ENCODE measurements at regions not wholly inside any gene's neighbourhood (a gene's known extent, or its start where the extent isn't known, plus 50 kb on each side); places are given as distances from the start of the nearest gene placed in this dataset.

DNA sequence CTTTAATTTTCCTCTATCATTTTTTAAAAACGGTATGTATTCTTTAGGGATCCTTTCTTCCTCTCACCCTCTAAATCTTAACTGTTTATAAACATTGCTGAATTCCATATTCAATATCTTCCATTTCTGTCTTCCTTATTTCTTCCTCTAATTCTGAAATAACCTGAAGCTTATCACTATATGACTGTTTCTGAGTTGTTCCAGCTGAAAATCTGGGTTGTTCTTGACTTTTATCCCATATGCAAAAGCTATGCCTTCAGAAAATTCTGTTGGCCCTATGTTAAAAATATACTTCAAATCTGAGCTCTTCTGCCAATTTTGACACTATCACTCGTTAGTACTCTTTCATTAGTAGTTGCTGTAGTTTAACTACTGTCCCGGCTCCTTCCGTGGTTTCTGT is 970.3 kb downstream of the BCL11B start:
- ChIA-PET POLR2A (no interaction called here), CTCF (ENCODE audit: low intra/inter-chr PET ratio, low total read pairs) (no interaction called here)
- Histone ChIP-seq H3K4me3 (replicated peaks in 1 of 3; ENCODE audit: insufficient read depth in 1 of 3, low read depth in 2 of 3, low read length in 3 of 3) (no peak overlapping the region), H4K20me1 (ENCODE audit: insufficient read depth, low read length) (no peaks in the 10 kb centered on the region), H3K27me3 (ENCODE audit: control insufficient read depth in 1 of 2, insufficient read depth in 2 of 2, low read length in 2 of 2) (no peaks in the 10 kb centered on the region), H3K79me2 (ENCODE audit: insufficient read depth, low read length) (no peaks in the 10 kb centered on the region), H3K9me3 (ENCODE audit: low read length) (peaks cover 88% of the 10 kb centered on the region), H3K36me3 (replicated peaks in 1 of 2; ENCODE audit: control insufficient read depth in 1 of 2, insufficient read depth in 2 of 2, low read length in 2 of 2) (no peaks in the 10 kb centered on the region), H3K4me2 (ENCODE audit: low read depth, low read length) (no peak overlapping the region), H3K4me1 (ENCODE audit: insufficient read depth, low read length) (no peaks in the 10 kb centered on the region), H3K27ac (ENCODE audit: extremely low read length, insufficient read depth, low read length) (no peak overlapping the region), H2AFZ (ENCODE audit: low read length) (no peak overlapping the region), H3K9ac (ENCODE audit: insufficient read depth, low read depth, low read length) (no peak overlapping the region)
- TF ChIP-seq JUND (CRISPR knock-in tag; IDR thresholded peaks at IDR 0.05), result no peak
- TF ChIP-seq YEATS2 (CRISPR knock-in tag; IDR thresholded peaks at IDR 0.05; ENCODE audit: borderline replicate concordance), result no peak
- TF ChIP-seq MNT (IDR thresholded peaks at IDR 0.05), result no peak
- no peak for TF ChIP-seq SETDB1 (CRISPR knock-in tag; IDR thresholded peaks at IDR 0.05; ENCODE audit: borderline replicate concordance)
- no peak for TF ChIP-seq EHMT2 (IDR thresholded peaks at IDR 0.05; ENCODE audit: borderline replicate concordance, low read depth, low read length)
- TF ChIP-seq NBN (conservative IDR thresholded peaks at IDR 0.05), result no peak
- TF ChIP-seq ARNT (IDR thresholded peaks at IDR 0.05), result no peak
- TF ChIP-seq POLR2AphosphoS5 (IDR thresholded peaks at IDR 0.05; ENCODE audit: low read depth, low read length), result no peak
- no peak for TF ChIP-seq ADNP (CRISPR knock-in tag; IDR thresholded peaks at IDR 0.05)
- no peak for DNase-seq (ENCODE audit: low spot score)
- intact Hi-C loops (cut with micrococcal nuclease; ENCODE audit: unreplicated experiment) (no loop called here), in situ Hi-C loops (cut with HindIII; ENCODE audit: extremely low pct_ligation_motif_present, low pct_unique_long_range_greater_than_20kb) (no loop called here)
- 0% methylated on average over 4 of the region's 4 CpGs for WGBS (ENCODE audit: low lambda C conversion rate)
- FAIRE-seq, result no peak
- BruUV-seq (replicated peaks), result no TSS peak
- ATAC-seq, result no peak

DNA sequence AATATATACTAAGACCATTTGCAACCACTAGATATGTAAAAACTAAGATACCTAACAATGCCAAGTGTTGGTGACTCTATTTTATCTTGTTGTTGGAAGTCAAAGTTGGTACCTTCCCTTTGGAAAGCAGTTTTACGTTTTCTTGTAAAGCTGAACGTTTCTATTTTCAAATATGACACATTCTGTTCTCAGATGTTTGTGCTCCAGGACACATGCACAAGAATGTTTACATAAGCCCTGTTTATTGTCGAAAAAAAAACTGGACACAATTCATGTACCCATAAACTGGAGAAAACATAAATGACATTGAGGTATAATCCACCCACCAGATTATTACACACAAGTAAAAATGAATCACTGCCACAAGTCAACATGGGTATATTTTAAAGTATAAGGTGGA is 967.4 kb downstream of the BCL11B start:
- intact Hi-C loops (cut with micrococcal nuclease; ENCODE audit: unreplicated experiment) (no loop called here), in situ Hi-C loops (cut with HindIII; ENCODE audit: extremely low pct_ligation_motif_present, low pct_unique_long_range_greater_than_20kb) (no loop called here)
- CTCF ChIA-PET (ENCODE audit: low intra/inter-chr PET ratio, low total read pairs), result no interaction called here
- H3K79me2 ChIP-seq (ENCODE audit: insufficient read depth, low read length), result no peaks in the 10 kb centered on the region
- BruUV-seq (replicated peaks), result no TSS peak
- H3K27ac ChIP-seq (ENCODE audit: extremely low read length, insufficient read depth, low read length), result no peak overlapping the region
- no peaks in the 10 kb centered on the region for H3K27me3 ChIP-seq (ENCODE audit: control insufficient read depth in 1 of 2, insufficient read depth in 2 of 2, low read length in 2 of 2)
- H3K4me2 ChIP-seq (ENCODE audit: low read depth, low read length), result no peak overlapping the region
- H3K9ac ChIP-seq (ENCODE audit: insufficient read depth, low read depth, low read length), result no peak overlapping the region
- H3K4me3 ChIP-seq (replicated peaks in 1 of 3; ENCODE audit: insufficient read depth in 1 of 3, low read depth in 2 of 3, low read length in 3 of 3), result no peak overlapping the region
- WGBS (ENCODE audit: low lambda C conversion rate), result 0% methylated on average over 3 of the region's 3 CpGs
- FAIRE-seq (no peak), DNase-seq (ENCODE audit: low spot score) (no peak), ATAC-seq (no peak)
- POLR2A ChIA-PET, result no interaction called here
- peaks cover 69% of the 10 kb centered on the region for H3K9me3 ChIP-seq (ENCODE audit: low read length)
- H3K4me1 ChIP-seq (ENCODE audit: insufficient read depth, low read length), result no peaks in the 10 kb centered on the region
- H4K20me1 ChIP-seq (ENCODE audit: insufficient read depth, low read length), result no peaks in the 10 kb centered on the region
- H3K36me3 ChIP-seq (replicated peaks in 1 of 2; ENCODE audit: control insufficient read depth in 1 of 2, insufficient read depth in 2 of 2, low read length in 2 of 2), result no peaks in the 10 kb centered on the region
- no peak overlapping the region for H2AFZ ChIP-seq (ENCODE audit: low read length)
- TF ChIP-seq ZSCAN30 (CRISPR knock-in tag; IDR thresholded peaks at IDR 0.05), result no peak
- TF ChIP-seq ISL2 (CRISPR knock-in tag; IDR thresholded peaks at IDR 0.05), result no peak
- no peak for TF ChIP-seq KAT2B (IDR thresholded peaks at IDR 0.05; ENCODE audit: borderline replicate concordance, low read depth, low read length)
- no peak for TF ChIP-seq SP4 (CRISPR knock-in tag; IDR thresholded peaks at IDR 0.05)
- TF ChIP-seq AKAP8 (CRISPR knock-in tag; IDR thresholded peaks at IDR 0.05), result no peak
- TF ChIP-seq GMEB1 (CRISPR knock-in tag; IDR thresholded peaks at IDR 0.05; ENCODE audit: borderline replicate concordance), result no peak
- no peak for TF ChIP-seq ZKSCAN1 (IDR thresholded peaks at IDR 0.05; ENCODE audit: low read length)
- TF ChIP-seq NR3C1 (CRISPR knock-in tag; IDR thresholded peaks at IDR 0.05), result no peak
- TF ChIP-seq ZNF720 (CRISPR knock-in tag; IDR thresholded peaks at IDR 0.05), result no peak
- TF ChIP-seq ZNF704 (CRISPR knock-in tag; IDR thresholded peaks at IDR 0.05; ENCODE audit: borderline replicate concordance), result no peak

Data from HepG2 (cell line).